GM19372 (cell line): ENCODE measurements at regions not wholly inside any gene's neighbourhood (a gene's known extent, or its start where the extent isn't known, plus 50 kb on each side); places are given as distances from the start of the nearest gene placed in this dataset.
"Not testable (repeated sequence)": the region's sequence is repeated elsewhere in the genome, so short reads cannot be mapped to it uniquely, and the experiment has no call there.

ENCODE experiments used
- ATAC-seq: cut with Tn5 transposase; IDR thresholded peaks from one replicate; pipeline ENCODE4 v1.9.1; 2021; ENCODE audit warnings: mild to moderate bottlenecking, low read depth, moderate library complexity; ENCODE audit not compliant: unreplicated experiment

DNA sequence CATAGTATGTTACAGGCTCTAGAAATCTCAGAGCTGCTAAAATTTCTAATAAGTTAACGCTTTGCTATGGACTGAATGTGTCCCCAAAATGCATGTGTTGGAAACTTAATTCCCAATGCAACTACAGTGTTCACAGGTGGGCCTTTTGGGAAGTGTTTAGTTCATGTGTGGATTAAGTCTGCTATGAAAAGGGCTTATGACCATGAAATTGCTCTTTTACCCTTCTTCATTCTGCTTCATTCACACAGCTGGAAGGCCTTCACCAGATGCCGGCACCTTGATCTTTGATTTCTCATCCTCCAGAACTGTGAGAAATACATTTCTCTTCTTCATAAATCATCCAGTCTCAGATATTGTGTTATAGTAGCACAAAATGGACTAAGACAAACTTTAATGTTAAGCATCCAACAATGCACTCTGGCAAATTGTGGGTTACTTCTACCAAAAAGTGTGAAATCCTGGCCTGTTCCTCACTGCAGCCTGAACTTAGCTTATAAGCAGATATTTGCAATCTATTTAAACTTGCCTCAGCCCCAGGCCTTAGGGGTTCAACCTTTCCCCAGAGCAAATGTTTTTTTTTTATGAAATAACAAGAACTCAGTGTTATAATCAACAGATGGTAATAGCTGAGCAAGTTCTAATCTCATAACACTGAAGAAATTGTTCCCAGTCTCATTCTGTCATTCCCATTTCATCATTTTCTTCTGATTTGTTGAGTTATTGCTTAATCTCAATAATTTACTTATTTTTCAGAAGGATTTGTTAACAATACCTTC, 523.6 kb downstream of the KIF20B start:
- no peak for ATAC-seq

DNA sequence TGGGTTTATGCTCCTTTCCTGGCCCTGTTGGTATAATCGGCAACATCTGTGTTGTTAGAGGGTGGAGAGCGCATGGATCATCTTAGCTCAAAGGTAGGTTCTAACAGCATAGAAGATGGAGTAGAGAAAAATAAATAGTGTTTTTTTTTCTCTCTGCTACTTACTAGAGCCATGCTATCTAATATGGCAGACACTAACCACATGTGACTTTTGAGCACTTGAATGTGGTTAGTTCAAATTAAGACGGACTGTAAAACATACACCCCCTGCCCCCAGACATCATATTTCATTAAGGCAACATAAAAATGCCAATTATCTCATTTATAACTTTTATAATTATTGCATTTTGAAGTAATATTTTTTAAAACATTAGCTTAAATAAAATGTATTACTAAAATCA, 525.1 kb downstream of the KIF20B start:
- no peak for ATAC-seq

DNA sequence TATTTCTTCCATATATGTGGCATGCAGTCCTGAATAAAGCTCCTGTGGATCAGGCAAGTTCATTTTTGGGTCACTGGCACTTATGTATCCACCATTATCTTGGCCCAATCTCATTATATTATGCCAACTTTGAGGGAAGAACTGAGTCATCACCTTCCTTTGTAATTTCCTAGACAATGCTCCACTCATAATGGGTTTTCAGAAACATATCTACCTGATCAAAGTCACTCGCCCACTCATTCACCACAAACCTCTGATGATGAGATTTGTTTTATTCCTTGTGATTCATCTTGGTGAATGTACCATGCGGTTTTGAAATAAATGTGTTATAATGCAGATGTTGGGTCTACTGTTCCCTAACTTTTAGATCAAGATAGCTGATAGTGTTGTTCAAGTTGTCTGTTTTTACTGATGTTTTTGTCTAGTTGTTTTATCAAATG, 525.8 kb downstream of the KIF20B start:
- ATAC-seq = no peak

DNA sequence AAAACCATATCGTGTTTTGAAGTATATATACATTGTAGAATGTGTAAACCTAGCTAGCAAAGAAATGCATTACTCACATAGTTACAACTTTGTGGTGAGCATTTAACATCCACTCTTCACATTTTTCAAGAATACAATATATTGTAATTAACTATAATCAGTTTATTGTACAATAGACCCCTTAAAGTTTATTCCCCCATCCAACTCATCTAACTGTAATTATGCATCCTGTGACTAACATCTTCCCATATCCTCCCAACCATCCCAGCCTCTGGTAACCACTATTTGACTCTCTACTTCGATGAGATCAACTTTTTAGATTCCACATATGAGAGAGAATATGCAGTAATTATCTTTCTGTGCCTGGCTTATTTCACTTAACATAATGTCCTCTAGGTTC, 526.4 kb downstream of the KIF20B start:
- no peak for ATAC-seq

DNA sequence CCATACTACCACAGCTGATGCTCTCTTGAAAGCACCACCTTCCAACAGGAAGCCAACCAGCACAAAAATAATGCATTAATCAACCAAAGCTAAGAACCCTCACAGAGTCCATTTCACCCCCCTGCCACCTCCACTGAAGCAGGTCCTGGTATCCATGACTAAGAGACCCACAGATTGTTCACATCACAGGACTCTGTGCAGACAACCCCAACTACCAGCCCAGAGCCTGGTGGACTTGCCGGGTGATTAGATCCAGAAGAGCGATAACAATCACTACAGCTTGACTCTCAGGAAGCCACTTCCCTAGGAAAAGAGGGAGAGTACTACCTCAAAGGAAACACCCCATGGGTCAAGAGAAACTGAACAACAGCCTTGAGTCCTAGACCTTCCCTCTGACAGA, 528.1 kb downstream of the KIF20B start:
- no peak for ATAC-seq

DNA sequence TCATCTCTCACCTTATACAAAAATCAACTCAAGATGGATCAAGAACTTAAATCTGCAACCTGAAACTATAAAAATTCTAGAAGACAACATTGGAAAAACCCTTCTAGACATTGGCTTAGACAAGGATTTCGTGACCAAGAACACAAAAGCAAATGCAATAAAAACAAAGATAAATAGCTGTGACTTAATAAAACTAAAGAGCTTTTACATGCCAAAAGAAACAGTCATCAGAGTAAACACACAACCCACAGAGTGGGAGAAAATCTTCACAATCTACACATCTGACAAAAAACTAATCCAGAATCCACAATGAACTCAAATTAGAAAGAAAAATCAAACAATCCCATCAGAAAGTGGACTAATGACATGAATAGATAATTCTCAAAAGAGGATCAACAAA, 532.4 kb downstream of the KIF20B start:
- not testable (repeated sequence) for ATAC-seq

DNA sequence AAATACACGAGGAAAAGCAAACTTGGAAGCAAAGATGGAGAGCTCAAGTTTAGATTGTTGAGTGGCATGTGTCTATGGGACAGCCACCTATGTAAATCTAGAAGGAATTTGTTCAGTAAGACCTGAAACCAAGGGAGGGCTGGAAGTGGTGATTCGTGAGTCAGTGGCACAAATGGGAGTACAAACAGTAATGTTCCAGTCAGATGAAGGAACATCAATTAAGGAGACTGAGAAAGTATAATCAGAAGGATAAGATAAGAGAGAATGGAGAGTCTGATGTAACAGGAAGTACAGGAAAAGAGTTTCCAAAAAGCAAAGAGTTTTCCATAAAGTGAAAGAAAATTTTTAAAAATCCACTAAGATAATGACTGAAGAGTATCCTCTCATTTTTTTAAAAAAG, 544.2 kb downstream of the KIF20B start:
- ATAC-seq = no peak

DNA sequence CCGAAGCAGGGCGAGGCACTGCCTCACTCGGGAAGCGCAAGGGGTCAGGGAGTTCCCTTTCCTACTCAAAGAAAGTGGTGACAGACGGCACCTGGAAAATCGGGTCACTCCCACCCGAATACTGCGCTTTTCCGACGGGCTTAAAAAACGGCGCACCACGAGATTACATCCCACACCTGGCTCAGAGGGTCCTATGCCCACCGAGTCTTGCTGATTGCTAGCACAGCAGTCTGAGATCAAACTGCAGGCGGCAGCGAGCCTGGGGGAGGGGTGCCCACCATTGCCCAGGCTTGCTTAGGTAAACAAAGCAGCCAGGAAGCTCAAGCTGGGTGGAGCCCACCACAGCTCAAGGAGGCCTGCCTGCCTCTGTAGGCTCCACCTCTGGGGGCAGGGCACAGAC, 549.4 kb downstream of the KIF20B start:
- not testable (repeated sequence) for ATAC-seq

DNA sequence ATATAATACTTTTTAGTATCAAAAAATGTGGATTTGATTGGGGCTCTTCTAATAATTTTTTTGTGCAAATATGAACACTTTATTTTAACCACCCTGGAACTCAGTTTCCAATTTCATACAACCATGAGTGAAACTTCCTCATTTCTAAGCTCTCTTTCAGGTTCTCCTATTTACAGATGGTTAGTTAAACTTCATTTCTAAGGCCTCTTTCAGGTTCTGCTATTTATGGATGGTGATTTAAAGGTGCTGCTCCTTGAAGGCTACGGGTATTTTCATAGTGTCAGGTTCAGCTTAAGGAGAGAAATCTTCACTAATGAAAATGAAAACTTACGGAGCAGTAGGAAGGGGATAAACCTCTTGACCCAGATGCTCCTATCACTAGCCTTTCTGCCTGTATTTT, 568.3 kb downstream of the KIF20B start:
- ATAC-seq = no peak

DNA sequence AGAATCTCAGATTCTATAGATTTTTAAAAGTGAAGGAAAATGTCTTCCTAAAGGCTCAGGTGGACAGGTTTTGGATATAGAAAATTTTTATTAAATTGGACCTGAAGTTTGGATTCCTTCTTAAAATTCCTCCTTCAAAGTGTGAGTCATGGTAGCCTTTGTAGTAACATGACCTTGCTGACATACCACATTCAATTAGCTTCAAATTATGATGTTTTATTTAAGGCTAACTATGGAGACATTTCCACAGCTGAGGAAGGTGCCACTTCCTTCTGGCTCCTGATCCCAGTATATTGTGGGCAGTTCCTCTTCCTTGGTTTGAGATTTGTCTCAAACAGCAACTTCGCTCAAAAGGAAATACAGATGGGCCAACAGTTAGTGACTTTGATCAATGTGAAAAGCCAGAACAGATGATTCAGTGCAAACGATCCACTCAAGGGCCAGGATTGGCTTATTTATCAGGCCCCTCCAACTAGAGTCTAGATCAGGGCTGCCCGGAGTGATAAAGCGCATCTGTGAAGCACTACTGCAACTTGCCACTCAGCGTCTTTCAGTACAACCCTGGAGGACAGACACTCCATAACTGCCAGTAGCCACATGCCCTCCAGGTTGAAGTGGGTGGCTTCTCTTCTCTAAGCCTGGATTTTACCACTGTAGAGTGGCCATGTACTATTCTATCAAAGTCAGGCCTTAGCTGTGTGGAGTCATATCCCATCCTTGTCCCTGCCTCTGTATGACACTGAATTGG, 573.5 kb downstream of the KIF20B start:
- no peak for ATAC-seq

DNA sequence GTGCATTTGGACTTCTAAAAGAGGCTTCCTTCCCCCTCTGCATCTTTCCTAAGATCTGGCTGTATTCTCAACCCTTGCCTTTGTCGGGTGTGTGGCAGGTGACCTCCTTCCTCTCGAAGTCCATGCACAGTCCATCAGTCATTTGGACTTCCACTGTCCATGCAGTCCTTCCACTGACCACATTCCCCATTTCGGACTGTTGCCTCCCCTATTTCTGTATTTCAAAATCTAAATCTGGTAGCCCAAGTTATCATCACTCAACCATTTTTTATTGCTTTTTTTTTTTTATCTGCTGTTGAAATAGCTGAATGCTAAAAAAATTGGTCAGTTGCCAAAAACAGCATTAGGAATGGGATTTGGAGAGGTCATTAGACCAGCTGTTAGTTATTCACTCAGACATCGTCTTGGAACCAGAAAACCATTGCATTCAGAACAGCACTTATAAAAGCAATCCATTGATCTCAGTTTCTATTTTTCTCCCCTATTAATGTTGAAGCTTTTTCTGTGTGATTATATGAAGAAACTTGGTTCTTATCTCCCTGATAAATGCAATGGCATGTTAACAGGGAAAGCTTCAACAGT, 575.6 kb downstream of the KIF20B start:
- ATAC-seq = no peak

DNA sequence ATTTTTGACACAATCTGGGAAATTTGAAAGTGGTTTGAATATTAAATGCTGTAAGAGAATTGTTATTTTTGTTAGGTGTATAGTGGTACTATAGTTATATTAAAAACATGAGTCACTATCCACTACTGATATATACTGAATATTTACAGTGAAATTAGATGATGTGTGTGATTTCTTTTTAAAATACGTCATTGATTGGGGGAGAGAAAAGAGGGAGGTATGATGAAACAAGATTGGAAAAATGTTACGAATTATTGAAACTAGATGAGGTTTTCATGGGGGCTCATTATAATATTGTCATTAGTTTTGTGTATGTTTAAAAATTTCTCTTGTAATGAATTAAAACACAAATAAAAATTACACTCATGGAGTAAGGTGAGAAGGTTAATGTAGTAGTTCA, 571.4 kb downstream of the HTR7 start:
- ATAC-seq = no peak

DNA sequence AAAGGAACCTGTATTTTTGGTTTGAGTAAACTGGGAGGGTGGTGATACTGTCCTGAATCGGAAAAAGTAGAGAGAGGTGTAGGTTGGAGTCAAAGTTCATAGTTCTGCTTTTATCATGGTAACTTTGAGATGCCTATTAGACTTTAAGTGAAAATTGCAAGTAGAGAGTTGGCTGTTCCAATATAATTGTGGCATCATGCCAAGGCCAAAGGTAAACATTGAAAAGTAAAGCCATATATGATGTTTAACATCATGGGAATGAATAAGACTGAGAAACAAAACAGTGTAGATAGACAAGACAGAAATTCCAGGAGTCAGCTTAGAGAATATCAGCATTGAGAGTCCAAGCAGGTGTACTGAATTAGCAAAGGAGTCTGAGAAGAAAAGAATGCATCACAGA, 570.9 kb downstream of the HTR7 start:
- ATAC-seq = no peak

DNA sequence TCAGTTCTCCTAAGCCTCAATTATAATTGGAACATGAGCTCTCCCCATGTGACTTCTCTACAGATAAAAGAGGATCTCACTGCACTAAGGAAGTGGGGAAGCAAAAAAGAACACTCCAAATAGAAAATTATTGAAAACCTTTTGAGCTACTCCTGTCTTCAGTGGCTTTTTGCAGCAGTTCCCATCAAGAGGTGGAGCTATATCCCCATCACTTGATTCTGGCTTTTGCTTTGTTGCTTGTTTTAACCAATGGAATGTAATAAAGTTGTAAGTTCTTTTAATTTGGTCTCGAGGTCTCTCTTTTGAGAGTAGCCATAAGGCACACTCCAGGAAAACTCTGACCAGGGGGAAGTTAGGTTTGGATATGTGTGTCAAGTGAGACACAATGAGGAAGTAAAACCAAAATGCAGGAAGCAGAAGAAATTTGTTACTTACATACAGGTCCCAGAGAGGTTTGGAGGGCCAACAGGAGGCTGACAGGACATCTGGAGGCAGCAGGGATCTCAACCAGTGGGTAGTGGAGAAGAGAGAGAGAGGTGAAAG, 569.4 kb downstream of the HTR7 start:
- ATAC-seq = no peak

DNA sequence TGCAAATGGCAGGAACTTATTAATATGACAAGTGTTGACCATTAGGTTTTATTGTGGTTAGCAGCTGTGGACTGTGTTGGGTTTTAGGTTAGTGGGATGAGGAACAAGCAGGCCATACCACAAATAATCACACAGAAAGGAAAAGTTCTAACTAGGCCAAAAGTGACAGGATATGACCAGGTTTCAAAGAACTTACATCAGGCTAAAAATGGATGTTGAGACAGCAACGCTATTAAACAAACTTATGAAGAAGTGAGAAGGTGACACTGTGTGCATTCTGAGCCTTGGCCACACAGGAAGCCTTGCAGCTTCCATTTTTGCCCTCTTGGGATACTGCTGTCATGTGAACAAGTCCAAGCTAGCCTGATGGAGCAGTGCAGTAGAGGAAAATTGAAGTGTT, 568.8 kb downstream of the HTR7 start:
- ATAC-seq = no peak

DNA sequence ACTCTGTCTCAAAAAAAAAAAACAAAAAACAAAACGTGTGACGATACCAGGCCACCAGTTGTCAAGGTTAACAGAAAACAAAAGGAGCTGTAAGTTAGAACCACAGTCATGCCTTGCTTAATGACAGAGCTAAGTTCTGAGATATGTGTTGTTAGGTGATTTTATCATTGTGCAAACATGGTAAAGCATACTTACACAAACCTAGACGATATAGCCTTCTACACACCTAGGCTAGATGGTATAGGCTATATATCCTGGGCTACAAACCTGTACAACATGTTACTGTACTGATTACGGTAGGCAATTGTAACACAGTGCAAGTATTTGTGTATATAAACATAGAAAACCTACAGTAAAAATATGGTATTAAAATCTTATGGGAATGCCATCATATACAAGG, 564.2 kb downstream of the HTR7 start:
- no peak for ATAC-seq

DNA sequence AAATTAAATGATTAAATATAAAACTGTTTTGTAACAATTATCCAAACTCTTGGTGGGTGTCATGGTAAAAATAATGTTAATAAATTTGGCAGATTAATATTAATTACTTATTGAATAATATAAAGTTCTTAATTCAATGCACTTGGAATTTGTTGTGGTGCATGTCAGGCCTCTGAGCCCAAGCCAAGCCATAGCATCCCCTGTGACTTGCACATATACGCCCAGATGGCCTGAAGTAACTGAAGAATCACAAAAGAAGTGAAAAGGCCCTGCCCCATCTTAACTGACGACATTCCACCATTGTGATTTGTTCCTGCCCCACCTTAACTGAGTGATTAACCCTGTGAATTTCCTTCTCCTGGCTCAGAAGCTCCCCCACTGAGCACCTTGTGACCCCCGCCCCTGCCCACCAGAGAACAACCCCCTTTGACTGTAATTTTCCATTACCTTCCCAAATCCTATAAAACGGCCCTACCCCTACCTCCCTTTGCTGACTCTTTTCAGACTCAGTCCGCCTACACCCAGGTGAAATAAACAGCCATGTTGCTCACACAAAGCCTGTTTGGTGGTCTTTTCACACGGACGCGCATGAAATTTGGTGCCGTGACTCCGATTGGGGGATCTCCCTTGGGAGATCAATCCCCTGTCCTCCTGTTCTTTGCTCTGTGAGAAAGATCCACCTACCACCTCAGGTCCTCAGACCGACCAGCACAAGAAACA, 562.9 kb downstream of the HTR7 start:
- not testable (repeated sequence) for ATAC-seq

DNA sequence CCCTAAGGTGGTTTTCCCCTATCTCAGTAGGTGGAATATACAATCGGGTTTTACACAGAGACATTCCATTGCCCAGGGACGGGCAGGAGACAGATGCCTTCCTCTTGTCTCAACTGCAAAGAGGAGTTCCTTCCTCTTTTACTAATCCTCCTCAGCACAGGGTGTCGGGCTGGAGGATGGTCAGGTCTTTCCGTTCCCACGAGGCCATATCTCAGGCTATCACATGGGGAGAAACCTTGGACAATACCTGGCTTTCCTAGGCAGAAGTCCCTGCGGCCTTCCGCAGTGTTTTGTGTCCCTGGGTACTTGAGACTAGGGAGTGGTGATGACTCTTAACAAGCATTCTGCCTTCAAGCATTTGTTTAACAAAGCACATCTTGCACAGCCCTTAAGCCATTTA, 555.8 kb downstream of the HTR7 start:
- ATAC-seq = not testable (repeated sequence)

DNA sequence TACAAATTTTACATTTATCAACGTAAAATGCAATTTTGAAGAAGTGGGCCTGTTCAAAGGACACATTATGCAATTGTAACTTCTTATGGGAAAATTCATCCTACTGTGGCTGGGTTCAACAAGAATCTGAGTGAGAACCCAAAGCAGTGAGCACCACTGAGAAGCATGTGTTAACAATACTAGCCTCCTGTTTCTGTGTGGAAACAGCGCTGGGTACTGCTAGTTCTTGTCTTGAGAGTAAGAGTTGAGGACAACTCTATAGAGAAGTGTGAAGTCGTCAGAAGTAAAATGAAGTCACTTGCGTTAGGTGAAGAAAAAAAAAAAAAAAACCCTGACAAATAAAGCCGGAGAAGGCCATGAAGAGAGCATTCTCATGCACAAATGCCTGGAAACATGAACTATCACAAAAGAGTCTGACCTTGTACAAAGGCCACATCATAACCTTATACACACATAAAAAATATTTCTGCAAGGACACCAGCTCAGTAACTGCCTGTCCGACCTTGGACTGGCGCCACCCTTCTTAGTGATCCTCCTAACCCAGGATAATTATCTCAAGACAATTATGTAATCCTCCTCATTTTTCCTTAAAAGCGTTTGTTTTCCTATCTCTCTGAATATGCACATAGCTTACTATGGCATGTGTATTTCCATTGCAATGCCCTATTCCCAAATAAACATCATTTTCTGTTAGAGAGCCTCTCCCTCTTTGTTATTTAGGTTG, 554.9 kb downstream of the HTR7 start:
- no peak for ATAC-seq

DNA sequence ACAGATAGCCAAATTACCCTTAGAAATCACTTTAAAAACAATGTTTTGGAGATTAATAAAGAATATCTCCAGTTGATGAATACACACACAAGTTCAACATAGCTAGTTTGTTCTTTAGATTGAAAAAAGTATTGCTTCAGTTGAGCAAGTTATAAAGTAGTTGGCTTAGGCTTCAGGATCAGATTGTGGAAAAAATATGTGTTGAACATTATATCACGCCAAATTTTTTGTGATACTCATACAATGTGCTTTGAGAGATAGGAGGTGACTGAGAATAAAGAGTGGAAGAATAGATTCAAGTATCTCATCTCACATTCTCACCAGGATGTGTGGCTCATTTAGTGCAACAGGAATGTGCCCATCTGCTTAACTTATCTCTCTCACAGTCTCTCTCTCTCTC, 553.3 kb downstream of the HTR7 start:
- ATAC-seq = no peak
